Mesenchymal stem cell (in vitro differentiated cells and primary cell): ENCODE measurements at regions not wholly inside any gene's neighbourhood (a gene's known extent, or its start where the extent isn't known, plus 50 kb on each side); places are given as distances from the start of the nearest gene placed in this dataset.

Experiments used
- DNase-seq: peaks from one replicate; pipeline ENCODE4 v3.0.0-alpha.2; 2013
- H2AFZ ChIP-seq: one replicate; pipeline ENCODE4 v1.6.1; 2013; ENCODE audit warnings: low read depth, mild to moderate bottlenecking, control low read depth, inconsistent platforms, low read length, moderate library complexity
- H2AK5ac ChIP-seq: 2 replicates; pipeline ENCODE4 v1.6.1; 2013; ENCODE audit warnings: low read length, moderate library complexity, mild to moderate bottlenecking, inconsistent platforms; ENCODE audit not compliant: severe bottlenecking
- H2BK120ac ChIP-seq: one replicate; pipeline ENCODE4 v1.6.1; 2013; ENCODE audit warnings: low read depth, mild to moderate bottlenecking, inconsistent platforms, low read length, moderate library complexity
- H2BK12ac ChIP-seq, 2 experiments: one replicate each; pipeline ENCODE4 v1.6.1; 2013; ENCODE audit warnings: inconsistent platforms in 2 of 2, low read length in 2 of 2, mild to moderate bottlenecking in 2 of 2, moderate library complexity in 2 of 2, control low read depth in 1 of 2
- H2BK15ac ChIP-seq: one replicate; pipeline ENCODE4 v1.6.1; 2013; ENCODE audit warnings: mild to moderate bottlenecking, low read depth, inconsistent platforms; ENCODE audit not compliant: poor library complexity, severe bottlenecking
- H2BK5ac ChIP-seq: 2 replicates; pipeline ENCODE4 v1.6.1; 2013; ENCODE audit warnings: low read depth, mild to moderate bottlenecking, low read length, control low read depth, inconsistent platforms; ENCODE audit not compliant: poor library complexity, severe bottlenecking
- H3K14ac ChIP-seq, 2 experiments: one replicate each; pipeline ENCODE4 v1.6.1; 2013; ENCODE audit warnings: inconsistent platforms in 2 of 2, low read length in 2 of 2, control low read depth in 1 of 2, mild to moderate bottlenecking in 1 of 2, moderate library complexity in 1 of 2
- H3K18ac ChIP-seq, 2 experiments: one replicate each; pipeline ENCODE4 v1.6.1; 2013; ENCODE audit warnings: inconsistent platforms in 2 of 2, low read length in 2 of 2, control low read depth in 1 of 2, low read depth in 1 of 2, mild to moderate bottlenecking in 1 of 2
- H3K23ac ChIP-seq, 2 experiments: one replicate each; pipeline ENCODE4 v1.6.1; 2013; ENCODE audit warnings: inconsistent platforms in 2 of 2, low read length in 2 of 2, mild to moderate bottlenecking in 2 of 2, moderate library complexity in 2 of 2, control low read depth in 1 of 2
- H3K27ac ChIP-seq: 2 replicates; pipeline ENCODE4 v1.5.1; 2013; ENCODE audit warnings: mild to moderate bottlenecking, moderate library complexity, low read length, control low read depth, inconsistent platforms; ENCODE audit not compliant: poor library complexity, severe bottlenecking
- H3K27me3 ChIP-seq, 2 experiments: 2 replicates each; pipeline versions ENCODE4 v1.6.1 to v1.7.0; 2013; ENCODE audit warnings: low read length in 2 of 2, mild to moderate bottlenecking in 2 of 2, moderate library complexity in 2 of 2, control low read depth in 1 of 2, inconsistent platforms in 1 of 2; ENCODE audit not compliant: control insufficient read depth in 1 of 2, insufficient read depth in 1 of 2
- H3K36me3 ChIP-seq, 2 experiments: 2 replicates each; pipeline versions ENCODE4 v1.6.1 to v1.7.0; 2013; ENCODE audit warnings: low read length in 2 of 2, control low read depth in 1 of 2, inconsistent platforms in 1 of 2, low read depth in 1 of 2, mild to moderate bottlenecking in 1 of 2; ENCODE audit not compliant: insufficient read depth in 2 of 2, control insufficient read depth in 1 of 2
- H3K4ac ChIP-seq, 2 experiments: one replicate each; pipeline ENCODE4 v1.6.1; 2013; ENCODE audit warnings: inconsistent platforms in 2 of 2, low read length in 2 of 2, mild to moderate bottlenecking in 2 of 2, moderate library complexity in 2 of 2, control low read depth in 1 of 2, low read depth in 1 of 2
- H3K4me1 ChIP-seq: 2 replicates; pipeline ENCODE4 v1.6.1; 2013; ENCODE audit warnings: low read depth, low read length, control low read depth; ENCODE audit not compliant: control insufficient read depth, insufficient read depth
- H3K4me2 ChIP-seq: 2 replicates; pipeline ENCODE4 v1.6.1; 2013; ENCODE audit warnings: low read length, mild to moderate bottlenecking, inconsistent platforms; ENCODE audit not compliant: poor library complexity, severe bottlenecking
- H3K4me3 ChIP-seq, 2 experiments: 2 replicates each; pipeline versions ENCODE4 v1.5.1 to v1.7.0; 2013; ENCODE audit warnings: low read length in 2 of 2, mild to moderate bottlenecking in 2 of 2, control low read depth in 1 of 2, low read depth in 1 of 2; ENCODE audit not compliant: insufficient read depth in 1 of 2
- H3K79me1 ChIP-seq: replicated peaks from 2 replicates; pipeline ENCODE4 v1.6.1; 2013; ENCODE audit warnings: mild to moderate bottlenecking, control low read depth, low read length, inconsistent platforms; ENCODE audit not compliant: poor library complexity, severe bottlenecking
- H3K9ac ChIP-seq: 2 replicates; pipeline ENCODE4 v1.7.0; 2013; ENCODE audit warnings: mild to moderate bottlenecking, low read length, moderate library complexity
- H3K9me3 ChIP-seq: 2 replicates; pipeline ENCODE4 v1.7.0; 2013; ENCODE audit warnings: mild to moderate bottlenecking, low read length; ENCODE audit not compliant: control insufficient read depth
- H4K8ac ChIP-seq: one replicate; pipeline ENCODE4 v1.6.1; 2013; ENCODE audit warnings: inconsistent platforms, mild to moderate bottlenecking, low read length, moderate library complexity
- H4K91ac ChIP-seq: one replicate; pipeline ENCODE4 v1.6.1; 2013; ENCODE audit warnings: mild to moderate bottlenecking, low read length, inconsistent platforms
- WGBS: methylation state at CpG from one replicate; pipeline ENCODE4 v1.1.7; 2013; ENCODE audit warnings: mixed read lengths; 5-methylcytosine and 5-hydroxymethylcytosine counted together

DNA sequence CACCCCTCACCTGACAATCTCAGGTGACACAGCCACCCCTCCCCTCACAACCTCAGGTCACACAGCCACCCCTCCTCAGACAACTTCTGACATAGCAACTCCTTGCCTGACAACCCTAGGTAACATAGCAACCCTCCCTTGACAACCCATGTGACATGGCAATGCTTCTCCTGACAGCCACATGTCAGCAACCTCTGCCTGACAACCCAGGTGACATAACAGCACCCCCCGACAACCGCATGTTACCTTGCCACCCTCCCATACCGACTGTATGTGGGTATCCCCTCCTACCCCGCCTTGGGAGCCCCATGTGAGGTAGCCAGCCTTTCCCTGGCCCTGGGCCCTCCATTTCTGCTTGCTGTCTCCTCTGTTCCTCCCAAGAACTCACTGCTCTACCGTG, 77.7 kb upstream of the B3GAT1 start:
- no peak overlapping the region for H3K23ac ChIP-seq
- H2AFZ ChIP-seq, result no peak overlapping the region
- H2BK15ac ChIP-seq, result no peak overlapping the region
- no peak overlapping the region for H3K4me2 ChIP-seq
- H3K4ac ChIP-seq, result no peak overlapping the region
- no peak for DNase-seq
- no peak overlapping the region for H3K18ac ChIP-seq
- no peaks in the 10 kb centered on the region for H3K36me3 ChIP-seq
- no peak overlapping the region for H3K4me3 ChIP-seq
- 48% methylated on average over 5 of the region's 5 CpGs for WGBS
- H3K4me1 ChIP-seq, result no peaks in the 10 kb centered on the region
- H2BK12ac ChIP-seq, result no peak overlapping the region
- no peak overlapping the region for H2BK120ac ChIP-seq
- no peak overlapping the region for H2AK5ac ChIP-seq
- no peak overlapping the region for H3K27ac ChIP-seq
- no peaks in the 10 kb centered on the region for H3K9me3 ChIP-seq
- no peaks in the 10 kb centered on the region for H3K27me3 ChIP-seq
- H3K79me1 ChIP-seq, result no peaks in the 10 kb centered on the region
- H3K9ac ChIP-seq, result no peak overlapping the region
- H4K91ac ChIP-seq, result no peak overlapping the region
- H3K14ac ChIP-seq, result no peak overlapping the region
- no peak overlapping the region for H4K8ac ChIP-seq
- no peak overlapping the region for H2BK5ac ChIP-seq

DNA sequence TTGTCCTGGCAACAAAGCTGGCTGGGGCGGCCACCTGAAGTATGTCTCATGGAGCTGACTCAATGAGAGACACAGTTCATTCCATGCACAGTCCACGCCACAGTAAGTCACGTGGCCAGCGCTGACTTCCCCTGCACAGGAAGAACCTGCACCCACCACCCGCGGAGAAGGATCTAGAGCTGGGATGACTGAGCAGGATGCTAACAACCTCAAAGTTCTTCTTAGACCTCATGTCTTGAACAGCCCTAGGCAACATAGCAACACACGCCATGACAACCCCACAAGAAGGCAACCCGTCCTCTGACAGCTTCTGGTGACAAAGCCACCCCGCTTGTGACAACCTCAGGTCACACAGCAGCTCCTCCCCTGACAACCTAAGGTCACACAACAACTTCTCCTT, 76.9 kb upstream of the B3GAT1 start:
- no peak overlapping the region for H2BK120ac ChIP-seq
- H3K4me1 ChIP-seq, result no peaks in the 10 kb centered on the region
- H2AK5ac ChIP-seq, result no peak overlapping the region
- H3K4me3 ChIP-seq, result peak overlapping the region in 1 of 2 experiments; percentile 32
- whole genome bisulfite sequencing, result 68% methylated on average over 9 of the region's 9 CpGs
- H4K91ac ChIP-seq, result no peak overlapping the region
- H2BK15ac ChIP-seq, result no peak overlapping the region
- H3K23ac ChIP-seq, result no peak overlapping the region
- H4K8ac ChIP-seq, result no peak overlapping the region
- H2BK12ac ChIP-seq, result no peak overlapping the region
- H3K4me2 ChIP-seq, result no peak overlapping the region
- H3K4ac ChIP-seq, result no peak overlapping the region
- H3K14ac ChIP-seq, result no peak overlapping the region
- H3K9me3 ChIP-seq, result no peaks in the 10 kb centered on the region
- H3K9ac ChIP-seq, result no peak overlapping the region
- H3K79me1 ChIP-seq, result no peaks in the 10 kb centered on the region
- H3K36me3 ChIP-seq, result no peaks in the 10 kb centered on the region
- H3K18ac ChIP-seq, result no peak overlapping the region
- no peak for DNase-seq
- no peak overlapping the region for H2AFZ ChIP-seq
- H3K27ac ChIP-seq, result no peak overlapping the region
- peaks cover 0 to 3% of the 10 kb centered on the region in 2 experiments for H3K27me3 ChIP-seq
- no peak overlapping the region for H2BK5ac ChIP-seq

DNA sequence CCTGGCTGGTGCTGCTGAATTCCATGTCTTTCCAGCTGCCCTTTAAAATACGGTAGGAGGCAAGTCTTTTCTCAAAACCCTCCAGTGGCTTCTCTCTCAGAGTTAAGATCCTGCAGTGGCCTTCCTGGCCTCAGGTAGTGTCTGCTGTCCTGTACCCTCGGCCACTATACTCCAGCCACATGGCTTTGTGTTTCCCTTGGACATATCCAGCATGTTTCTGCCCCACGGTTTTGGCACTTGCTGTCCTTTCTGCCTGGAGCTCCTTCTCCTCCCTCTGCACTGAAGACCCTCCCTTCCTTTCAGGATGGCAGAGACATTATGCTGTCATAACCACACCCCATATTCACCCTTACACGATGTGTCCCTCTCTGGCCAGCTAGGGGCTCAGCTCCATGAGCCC, 76.5 kb upstream of the B3GAT1 start:
- H3K4me3 ChIP-seq, result no peak overlapping the region
- no peak overlapping the region for H3K23ac ChIP-seq
- H4K91ac ChIP-seq, result no peak overlapping the region
- no peaks in the 10 kb centered on the region for H3K4me1 ChIP-seq
- no peaks in the 10 kb centered on the region for H3K9me3 ChIP-seq
- H2BK15ac ChIP-seq, result no peak overlapping the region
- no peak overlapping the region for H2BK120ac ChIP-seq
- WGBS, result 65% methylated on average over 4 of the region's 4 CpGs
- no peak overlapping the region for H2BK5ac ChIP-seq
- no peak overlapping the region for H3K4ac ChIP-seq
- no peak overlapping the region for H3K9ac ChIP-seq
- H2BK12ac ChIP-seq, result no peak overlapping the region
- H3K4me2 ChIP-seq, result no peak overlapping the region
- no peak overlapping the region for H4K8ac ChIP-seq
- no peak overlapping the region for H2AK5ac ChIP-seq
- peaks cover 0 to 4% of the 10 kb centered on the region in 2 experiments for H3K27me3 ChIP-seq
- no peaks in the 10 kb centered on the region for H3K36me3 ChIP-seq
- no peak overlapping the region for H3K18ac ChIP-seq
- H3K79me1 ChIP-seq, result no peaks in the 10 kb centered on the region
- no peak for DNase-seq
- no peak overlapping the region for H2AFZ ChIP-seq
- H3K27ac ChIP-seq, result no peak overlapping the region
- no peak overlapping the region for H3K14ac ChIP-seq

DNA sequence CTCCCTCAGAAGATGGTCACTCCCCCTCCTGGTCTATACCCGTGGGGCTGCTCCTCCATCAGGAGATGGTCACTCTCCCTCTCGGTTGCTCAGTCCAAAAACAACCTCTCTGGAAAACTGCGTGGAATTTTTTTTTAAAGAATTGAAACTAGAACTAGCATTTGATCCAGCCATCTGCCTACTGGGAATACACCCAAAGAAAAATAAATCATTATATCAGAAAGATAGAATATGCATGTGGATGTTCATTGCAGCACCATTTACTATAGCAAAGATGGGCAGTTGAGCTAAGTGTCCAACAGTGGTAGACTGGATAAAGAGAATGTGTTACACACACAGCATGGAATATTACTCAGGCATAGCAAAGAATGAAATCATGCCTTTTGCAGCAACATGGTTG, 75.7 kb upstream of the B3GAT1 start:
- Histone ChIP-seq H3K23ac (no peak overlapping the region), H3K79me1 (no peaks in the 10 kb centered on the region), H4K8ac (no peak overlapping the region), H3K18ac (no peak overlapping the region), H3K14ac (no peak overlapping the region), H2BK15ac (no peak overlapping the region), H3K36me3 (no peaks in the 10 kb centered on the region), H2AK5ac (no peak overlapping the region), H3K4ac (no peak overlapping the region), H3K4me3 (no peak overlapping the region), H2BK12ac (no peak overlapping the region), H3K9ac (no peak overlapping the region), H3K4me2 (no peak overlapping the region), H2BK5ac (no peak overlapping the region), H2BK120ac (no peak overlapping the region), H4K91ac (no peak overlapping the region), H2AFZ (no peak overlapping the region), H3K9me3 (no peaks in the 10 kb centered on the region), H3K27me3 (peaks cover 0 to 4% of the 10 kb centered on the region in 2 experiments), H3K4me1 (no peaks in the 10 kb centered on the region), H3K27ac (no peak overlapping the region)
- no peak for DNase-seq
- WGBS, result 86% methylated on average over 2 of the region's 3 CpGs
